CD4-positive, alpha-beta T cell treated with Interleukin-1 beta for 1 hour (primary cell): ENCODE measurements at regions not wholly inside any gene's neighbourhood (a gene's known extent, or its start where the extent isn't known, plus 50 kb on each side); places are given as distances from the start of the nearest gene placed in this dataset.
"Not testable (repeated sequence)": the region's sequence is repeated elsewhere in the genome, so short reads cannot be mapped to it uniquely, and the experiment has no call there.

Source experiments
- DNase-seq, 2 donors: peaks; one replicate each; pipeline ENCODE4 v3.0.0-alpha.2; 2020 to 2022

DNA sequence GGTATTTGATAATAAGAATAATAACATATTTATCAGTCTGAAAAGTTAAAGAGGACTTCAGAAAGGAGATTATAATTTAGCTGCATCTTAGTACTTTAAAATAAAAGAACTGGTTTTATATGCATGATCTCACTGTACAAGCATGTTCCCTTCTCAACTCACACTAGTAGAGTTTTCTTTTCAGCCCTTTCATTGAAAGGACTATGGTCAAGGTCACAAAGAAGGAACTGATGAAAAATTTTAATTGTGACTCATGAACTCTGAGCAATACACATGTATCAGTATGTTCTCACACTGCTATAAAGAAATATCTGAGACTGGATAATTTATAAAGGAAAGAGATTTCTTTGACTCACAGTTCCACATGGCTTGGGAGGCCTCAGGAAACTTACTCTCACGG is 73.7 kb upstream of the NDST4 start:
- no peak for DNase-seq

- DNase-seq: not testable (repeated sequence)
These were observed 66.1 kb upstream of the NDST4 start for GRCh38 chr4:115179438-115180062.

- DNase-seq: not testable (repeated sequence)
These were observed 65.3 kb upstream of the NDST4 start for GRCh38 chr4:115178687-115179086.

DNA sequence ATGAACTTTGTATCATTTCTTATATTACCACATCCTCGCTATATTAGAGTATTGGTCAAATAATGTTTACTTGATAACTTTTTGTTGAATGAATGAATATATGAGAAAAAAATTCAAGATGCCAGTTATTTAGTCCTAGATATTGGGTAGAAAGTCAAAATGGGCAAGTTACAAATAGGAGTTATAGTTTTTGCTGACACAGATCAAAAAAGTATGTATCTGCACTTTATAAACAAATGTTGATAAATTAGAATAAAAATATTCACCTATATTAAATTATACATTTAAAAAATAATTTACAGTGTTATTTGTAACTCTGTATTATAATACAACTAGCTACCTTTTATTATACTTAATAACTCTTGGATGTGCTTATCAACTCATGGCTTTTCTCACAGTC is 57.8 kb upstream of the NDST4 start:
- no peak for DNase-seq

GRCh38 chr4:115165503-115165902 is 52.1 kb upstream of the NDST4 start:
- DNase-seq: no peak
